Muscle of leg (tissue), 3 donors: ENCODE measurements at regions not wholly inside any gene's neighbourhood (a gene's known extent, or its start where the extent isn't known, plus 50 kb on each side); places are given as distances from the start of the nearest gene placed in this dataset.
"Not testable (repeated sequence)": the region's sequence is repeated elsewhere in the genome, so short reads cannot be mapped to it uniquely, and the experiment has no call there.

ENCODE experiments used
- DNase-seq: peaks from one replicate; pipeline ENCODE4 v3.0.0; 2013
- H3K27ac ChIP-seq: one replicate; pipeline ENCODE4 v1.5.1; 2013; ENCODE audit warnings: mild to moderate bottlenecking, low read length, control low read depth
- H3K27me3 ChIP-seq: one replicate; pipeline ENCODE4 v1.6.1; 2013; ENCODE audit warnings: low read length; ENCODE audit not compliant: control insufficient read depth, insufficient read depth
- H3K36me3 ChIP-seq: one replicate; pipeline ENCODE4 v1.6.1; 2013; ENCODE audit warnings: low read length; ENCODE audit not compliant: control insufficient read depth, insufficient read depth
- H3K4me1 ChIP-seq: one replicate; pipeline ENCODE4 v1.6.1; 2013; ENCODE audit warnings: low read length; ENCODE audit not compliant: control insufficient read depth, insufficient read depth
- H3K4me3 ChIP-seq: one replicate; pipeline ENCODE4 v1.5.1; 2013; ENCODE audit warnings: low read length, control low read depth
- H3K9me3 ChIP-seq: replicated peaks from 2 replicates; pipeline ENCODE4 v1.6.1; 2013; ENCODE audit warnings: low read depth, low read length; ENCODE audit not compliant: control insufficient read depth
- WGBS: methylation state at CpG from one replicate; pipeline ENCODE4 v1.1.5; 2013; ENCODE audit warnings: missing lambda C conversion rate; ENCODE audit not compliant: insufficient coverage; 5-methylcytosine and 5-hydroxymethylcytosine counted together

GRCh38 chr16:88230967-88231615, 151.7 kb upstream of the ZNF469 start:
- H3K36me3 ChIP-seq, H3K27me3 ChIP-seq, H3K4me3 ChIP-seq, DNase-seq, H3K27ac ChIP-seq, H3K9me3 ChIP-seq: not testable (repeated sequence)
- WGBS, result 72% methylated on average over 8 of the region's 19 CpGs
- peaks cover 39% of the 10 kb centered on the region for H3K4me1 ChIP-seq

- not testable (repeated sequence) for DNase-seq, H3K9me3 ChIP-seq, H3K4me3 ChIP-seq, H3K36me3 ChIP-seq, H3K27ac ChIP-seq, H3K27me3 ChIP-seq
- peaks cover 44% of the 10 kb centered on the region for H3K4me1 ChIP-seq
- WGBS, result 97% methylated on average over 10 of the region's 13 CpGs
Measured at GRCh38 chr16:88231839-88232238, 150.9 kb upstream of the ZNF469 start.

- not testable (repeated sequence) for H3K36me3 ChIP-seq, H3K9me3 ChIP-seq, DNase-seq, H3K27ac ChIP-seq, H3K27me3 ChIP-seq, H3K4me3 ChIP-seq
- 86% methylated on average over 7 of the region's 31 CpGs for WGBS
- peaks cover 47% of the 10 kb centered on the region for H3K4me1 ChIP-seq
Measured at GRCh38 chr16:88232401-88233258, 150.1 kb upstream of the ZNF469 start.

GRCh38 chr16:88233621-88234420, 148.9 kb upstream of the ZNF469 start:
- WGBS, result 56% methylated on average over 9 of the region's 23 CpGs
- H3K36me3 ChIP-seq, H3K9me3 ChIP-seq, H3K27me3 ChIP-seq, H3K4me3 ChIP-seq: not testable (repeated sequence)
- peak overlapping the region; percentile 78 for H3K27ac ChIP-seq
- DNase-seq, result peak; percentile 50
- peaks cover 55% of the 10 kb centered on the region for H3K4me1 ChIP-seq

- WGBS, result 40% methylated on average over 21 of the region's 46 CpGs
- H3K4me1 ChIP-seq, result peaks cover 55% of the 10 kb centered on the region
- DNase-seq, H3K36me3 ChIP-seq, H3K4me3 ChIP-seq, H3K27me3 ChIP-seq, H3K9me3 ChIP-seq: not testable (repeated sequence)
- H3K27ac ChIP-seq, result peak overlapping the region; percentile 78
Measured at GRCh38 chr16:88234421-88235271, 148.1 kb upstream of the ZNF469 start.

GRCh38 chr16:88235691-88236090, 147.1 kb upstream of the ZNF469 start:
- not testable (repeated sequence) for H3K27ac ChIP-seq, DNase-seq, H3K27me3 ChIP-seq, H3K36me3 ChIP-seq, H3K9me3 ChIP-seq, H3K4me3 ChIP-seq
- 81% methylated on average over 4 of the region's 6 CpGs for WGBS
- H3K4me1 ChIP-seq, result peaks cover 51% of the 10 kb centered on the region

GRCh38 chr16:88236229-88236628, 146.5 kb upstream of the ZNF469 start:
- not testable (repeated sequence) for H3K4me3 ChIP-seq, H3K9me3 ChIP-seq, H3K36me3 ChIP-seq, H3K27me3 ChIP-seq
- Histone ChIP-seq H3K27ac (peak overlapping the region; percentile 35), H3K4me1 (peaks cover 46% of the 10 kb centered on the region)
- WGBS, result no CpG with 5 or more reads among the region's 9 CpGs
- DNase-seq, result peak; percentile 60

GRCh38 chr16:88237314-88237713, 145.4 kb upstream of the ZNF469 start:
- H3K27ac ChIP-seq, H3K9me3 ChIP-seq, H3K27me3 ChIP-seq, DNase-seq, H3K4me3 ChIP-seq, H3K36me3 ChIP-seq: not testable (repeated sequence)
- WGBS, result 82% methylated on average over 5 of the region's 9 CpGs
- H3K4me1 ChIP-seq, result peaks cover 43% of the 10 kb centered on the region

- peaks cover 40% of the 10 kb centered on the region for H3K4me1 ChIP-seq
- not testable (repeated sequence) for H3K36me3 ChIP-seq, H3K4me3 ChIP-seq, H3K9me3 ChIP-seq, H3K27me3 ChIP-seq, DNase-seq
- 65% methylated on average over 2 of the region's 10 CpGs for WGBS
- H3K27ac ChIP-seq, result peak overlapping the region; percentile 62
Measured at GRCh38 chr16:88237761-88238415, 144.9 kb upstream of the ZNF469 start.
